PFSK-1 (cell line): ENCODE measurements at regions not wholly inside any gene's neighbourhood (a gene's known extent, or its start where the extent isn't known, plus 50 kb on each side); places are given as distances from the start of the nearest gene placed in this dataset.

Experiments
- FOXP2 ChIP-seq: optimal IDR thresholded peaks from 2 replicates; pipeline ENCODE3; 2011; ENCODE audit warnings: borderline replicate concordance, control low read depth, inconsistent platforms; ENCODE audit not compliant: insufficient read depth; ENCODE audit errors: extremely low read length, extremely low read depth
- POLR2AphosphoS5 ChIP-seq: IDR thresholded peaks from 2 replicates; pipeline ENCODE4 v1.6.1; 2012; ENCODE audit warnings: low read depth, mild to moderate bottlenecking, control low read depth, low read length, moderate library complexity
- REST ChIP-seq, 2 experiments: IDR thresholded peaks; 2 replicates each; pipeline versions ENCODE4 v1.6.1 to v1.8.0; 2011 to 2012; ENCODE audit warnings: low read depth in 2 of 2, low read length in 2 of 2, control low read depth in 1 of 2, inconsistent platforms in 1 of 2, mild to moderate bottlenecking in 1 of 2, moderate library complexity in 1 of 2; ENCODE audit not compliant: insufficient read depth in 1 of 2
- SIN3A ChIP-seq: IDR thresholded peaks from 2 replicates; pipeline ENCODE4 v1.6.1; 2012; ENCODE audit warnings: mild to moderate bottlenecking, low read length, moderate library complexity, borderline replicate concordance; ENCODE audit not compliant: insufficient read depth
- TAF1 ChIP-seq: IDR thresholded peaks from 2 replicates; pipeline ENCODE4 v1.6.1; 2012; ENCODE audit warnings: low read length, control low read depth, borderline replicate concordance; ENCODE audit not compliant: insufficient read depth

DNA sequence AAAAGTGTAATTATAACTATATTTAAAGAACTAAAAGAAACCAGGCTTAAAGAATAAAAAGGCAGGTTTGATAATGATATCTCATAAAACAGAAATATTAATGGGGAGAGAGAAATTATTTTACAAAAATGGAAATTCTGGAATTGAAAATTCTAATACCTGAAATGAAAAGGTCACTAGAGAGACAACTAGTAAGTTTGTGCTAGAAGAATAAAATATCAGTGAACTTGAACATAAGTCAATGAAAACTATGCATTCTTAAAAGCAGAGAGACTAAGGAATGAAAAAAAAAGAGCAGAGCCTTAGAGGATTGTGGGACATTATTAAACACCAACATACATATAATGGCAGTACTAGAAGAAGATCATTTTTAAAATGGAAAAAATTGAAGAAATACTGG is 1475.0 kb upstream of the ZEB2 start:
- TF ChIP-seq TAF1 (no peak), FOXP2 (no peak), SIN3A (no peak), REST (IDR thresholded peaks at IDR 0.05; ENCODE audit: insufficient read depth in 1 of 2, low read depth in 2 of 2, low read length in 2 of 2) (no peak), POLR2AphosphoS5 (no peak)

DNA sequence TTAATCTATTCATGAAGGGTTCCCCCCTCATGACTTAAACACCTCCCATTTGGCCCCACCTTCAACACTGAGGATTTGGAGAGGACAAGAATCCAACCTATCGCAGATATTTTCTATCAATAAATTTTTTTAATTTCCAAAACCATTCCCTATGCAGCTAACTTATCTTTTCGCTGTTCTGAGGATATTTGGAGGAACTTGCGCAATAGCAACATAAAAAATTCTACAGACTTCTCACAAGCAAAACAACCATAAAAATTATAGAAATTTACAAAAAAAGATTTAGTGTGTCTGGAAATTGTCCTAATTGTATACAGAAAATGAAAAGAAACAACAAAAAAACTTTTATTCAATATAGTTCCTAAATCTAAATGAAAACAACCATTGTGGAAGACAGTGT is 1472.7 kb upstream of the ZEB2 start:
- TF ChIP-seq TAF1 (no peak), FOXP2 (no peak), SIN3A (no peak), POLR2AphosphoS5 (no peak), REST (IDR thresholded peaks at IDR 0.05; ENCODE audit: insufficient read depth in 1 of 2, low read depth in 2 of 2, low read length in 2 of 2) (no peak)

DNA sequence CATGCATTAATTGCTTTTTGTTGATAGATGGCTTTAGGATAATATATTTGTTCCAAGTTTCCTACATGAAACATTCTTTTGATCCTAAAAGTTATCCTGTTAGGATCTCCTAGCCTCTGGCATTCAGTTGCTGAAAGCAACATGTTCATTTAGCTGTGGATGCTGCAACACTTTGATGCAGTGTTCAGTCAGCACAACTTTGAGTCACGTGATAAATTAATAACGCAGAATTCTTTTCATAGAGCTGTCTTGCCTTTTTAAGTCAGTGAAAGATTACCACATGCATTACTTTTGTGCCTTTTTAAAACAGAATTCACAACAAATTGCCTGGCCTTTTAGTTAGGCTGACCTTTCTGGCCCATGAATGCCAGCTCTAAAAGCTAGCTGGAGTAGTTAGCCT is 1467.9 kb upstream of the ZEB2 start:
- TF ChIP-seq FOXP2 (no peak), SIN3A (no peak), POLR2AphosphoS5 (no peak), REST (IDR thresholded peaks at IDR 0.05; ENCODE audit: insufficient read depth in 1 of 2, low read depth in 2 of 2, low read length in 2 of 2) (no peak), TAF1 (no peak)

GRCh38 chr2:145985517-145985916 is 1465.6 kb upstream of the ZEB2 start:
- TF ChIP-seq POLR2AphosphoS5 (no peak), SIN3A (no peak), FOXP2 (no peak), REST (IDR thresholded peaks at IDR 0.05; ENCODE audit: insufficient read depth in 1 of 2, low read depth in 2 of 2, low read length in 2 of 2) (no peak), TAF1 (no peak)

DNA sequence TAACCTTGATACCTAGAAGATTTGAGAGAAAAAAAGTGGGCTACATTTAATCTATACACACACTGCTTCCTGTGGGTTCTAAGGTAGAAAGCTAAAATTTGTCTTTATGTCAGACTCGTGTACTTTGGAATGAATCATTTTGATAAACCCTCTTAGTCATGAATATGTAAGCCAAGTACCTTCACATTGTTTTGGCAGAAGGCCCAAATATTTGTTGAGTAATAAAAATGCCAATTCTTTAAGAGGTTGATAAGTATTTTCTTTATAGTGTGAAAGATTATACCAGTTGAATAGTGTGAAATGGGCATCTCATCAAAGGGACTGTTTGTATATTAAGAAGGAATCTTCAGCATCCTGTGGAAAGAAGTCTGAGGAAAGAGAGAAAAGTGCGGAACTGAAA is 1464.7 kb upstream of the ZEB2 start:
- TF ChIP-seq POLR2AphosphoS5, result no peak
